Neuron (in vitro differentiated cells): ENCODE measurements at regions not wholly inside any gene's neighbourhood (a gene's known extent, or its start where the extent isn't known, plus 50 kb on each side); places are given as distances from the start of the nearest gene placed in this dataset.
"Not testable (repeated sequence)": the region's sequence is repeated elsewhere in the genome, so short reads cannot be mapped to it uniquely, and the experiment has no call there.

ENCODE experiments used
- H2AFZ ChIP-seq: one replicate; pipeline ENCODE4 v1.6.1; 2013; ENCODE audit warnings: low read depth, mild to moderate bottlenecking, inconsistent platforms, low read length, moderate library complexity
- H3K27me3 ChIP-seq: one replicate; pipeline ENCODE4 v1.6.1; 2013; ENCODE audit warnings: low read length; ENCODE audit not compliant: insufficient read depth
- H3K36me3 ChIP-seq: one replicate; pipeline ENCODE4 v1.6.1; 2013; ENCODE audit warnings: low read length; ENCODE audit not compliant: insufficient read depth
- H3K4me1 ChIP-seq: one replicate; pipeline ENCODE4 v1.6.1; 2013; ENCODE audit warnings: low read length; ENCODE audit not compliant: insufficient read depth
- H3K4me3 ChIP-seq: 2 replicates; pipeline ENCODE4 v1.5.1; 2013; ENCODE audit warnings: mild to moderate bottlenecking, low read length, moderate library complexity
- H3K9me3 ChIP-seq: one replicate; pipeline ENCODE4 v1.6.1; 2013; ENCODE audit warnings: low read length

DNA sequence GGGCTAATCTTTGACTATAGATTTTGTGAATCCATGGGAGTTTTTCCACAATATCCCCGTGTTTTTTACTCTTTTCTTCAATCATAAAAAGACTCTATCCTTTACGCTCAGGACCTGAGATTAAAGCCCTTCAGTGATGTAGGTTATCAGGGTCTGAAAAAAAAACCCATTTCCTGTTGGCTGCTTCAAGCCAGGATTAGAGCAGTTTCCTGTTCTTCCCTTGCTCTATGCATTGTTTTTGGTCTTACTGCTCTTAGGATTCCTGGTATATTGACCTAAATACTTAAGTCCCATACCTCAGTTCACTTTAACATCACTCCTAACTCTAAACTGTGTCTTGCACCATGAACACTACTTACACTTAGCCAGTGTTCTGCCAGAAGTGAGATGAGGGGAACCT, 319.3 kb upstream of the CHD1 start:
- Histone ChIP-seq H3K4me3 (no peak overlapping the region), H3K9me3 (no peaks in the 10 kb centered on the region), H2AFZ (no peak overlapping the region), H3K4me1 (peaks cover 6% of the 10 kb centered on the region), H3K27me3 (no peaks in the 10 kb centered on the region), H3K36me3 (no peaks in the 10 kb centered on the region)

GRCh38 chr5:99247346-99247745, 318.5 kb upstream of the CHD1 start:
- peaks cover 8% of the 10 kb centered on the region for H3K4me1 ChIP-seq
- H3K36me3 ChIP-seq = no peaks in the 10 kb centered on the region
- no peak overlapping the region for H3K4me3 ChIP-seq
- no peaks in the 10 kb centered on the region for H3K9me3 ChIP-seq
- H3K27me3 ChIP-seq = no peaks in the 10 kb centered on the region
- no peak overlapping the region for H2AFZ ChIP-seq

GRCh38 chr5:99243111-99243510, 314.3 kb upstream of the CHD1 start:
- Histone ChIP-seq H3K36me3 (no peaks in the 10 kb centered on the region), H3K27me3 (no peaks in the 10 kb centered on the region), H3K9me3 (no peaks in the 10 kb centered on the region), H3K4me3 (no peak overlapping the region), H2AFZ (peak overlapping the region; percentile 54), H3K4me1 (peaks cover 8% of the 10 kb centered on the region)

DNA sequence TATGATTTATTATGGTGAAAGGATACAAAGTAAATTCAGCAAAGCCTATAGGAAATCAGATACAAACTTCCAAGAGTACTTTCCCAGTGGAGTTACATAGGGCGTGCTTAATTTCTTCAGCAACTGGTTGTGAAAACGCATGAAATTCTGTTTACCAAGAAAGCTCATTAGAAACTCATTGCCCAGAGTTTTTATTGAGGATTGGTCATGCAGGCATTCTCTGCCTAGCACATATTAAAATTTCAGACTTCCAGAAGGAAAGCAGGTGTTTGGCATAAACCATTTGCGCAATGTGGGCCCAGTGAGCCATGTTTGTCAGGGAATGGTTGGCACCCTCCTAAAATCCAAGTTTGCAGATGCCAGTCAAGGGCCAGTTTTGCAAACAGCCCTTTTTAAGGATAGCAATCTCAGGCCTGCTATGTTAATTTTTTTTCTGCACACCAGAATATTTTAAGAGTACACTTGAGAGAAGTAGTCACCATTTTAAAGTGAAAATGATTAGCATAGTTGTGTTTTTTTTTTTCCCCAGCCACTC, 311.1 kb upstream of the CHD1 start:
- H3K27me3 ChIP-seq = no peaks in the 10 kb centered on the region
- no peaks in the 10 kb centered on the region for H3K9me3 ChIP-seq
- H2AFZ ChIP-seq = no peak overlapping the region
- no peak overlapping the region for H3K4me3 ChIP-seq
- H3K4me1 ChIP-seq = peaks cover 8% of the 10 kb centered on the region
- H3K36me3 ChIP-seq = no peaks in the 10 kb centered on the region

GRCh38 chr5:99191206-99191745, 262.5 kb upstream of the CHD1 start:
- H3K27me3 ChIP-seq = no peaks in the 10 kb centered on the region
- no peaks in the 10 kb centered on the region for H3K36me3 ChIP-seq
- H2AFZ ChIP-seq = no peak overlapping the region
- no peaks in the 10 kb centered on the region for H3K9me3 ChIP-seq
- no peak overlapping the region for H3K4me3 ChIP-seq
- H3K4me1 ChIP-seq = peaks cover 15% of the 10 kb centered on the region

- no peak overlapping the region for H3K4me3 ChIP-seq
- no peaks in the 10 kb centered on the region for H3K9me3 ChIP-seq
- no peaks in the 10 kb centered on the region for H3K36me3 ChIP-seq
- peaks cover 15% of the 10 kb centered on the region for H3K4me1 ChIP-seq
- H3K27me3 ChIP-seq = no peaks in the 10 kb centered on the region
- no peak overlapping the region for H2AFZ ChIP-seq
Measured at GRCh38 chr5:99187611-99188010, 258.8 kb upstream of the CHD1 start.

DNA sequence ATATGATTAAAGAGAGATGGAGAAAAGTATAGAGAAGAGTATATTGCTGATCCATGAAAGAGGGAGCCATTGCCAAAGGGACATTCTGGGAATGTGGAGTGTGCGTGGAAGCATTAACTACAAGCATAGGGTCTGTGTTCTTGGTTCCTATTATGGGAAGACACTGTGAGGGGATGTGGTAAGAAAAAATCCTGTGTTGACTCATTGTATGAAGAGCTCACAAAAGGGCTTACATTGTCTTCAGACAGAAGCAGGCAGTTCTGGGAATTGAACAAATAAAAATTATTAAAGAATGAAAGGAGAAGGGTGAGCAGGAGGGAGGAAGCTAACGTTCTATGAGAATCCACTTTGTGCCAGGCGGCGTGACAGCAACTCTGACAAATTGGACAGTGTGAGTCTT, 250.4 kb upstream of the CHD1 start:
- Histone ChIP-seq H3K9me3 (no peaks in the 10 kb centered on the region), H3K36me3 (no peaks in the 10 kb centered on the region), H3K4me3 (no peak overlapping the region), H3K27me3 (no peaks in the 10 kb centered on the region), H2AFZ (peak overlapping the region; percentile 76), H3K4me1 (peaks cover 7% of the 10 kb centered on the region)

GRCh38 chr5:99177796-99178195, 249.0 kb upstream of the CHD1 start:
- H3K27me3 ChIP-seq = no peaks in the 10 kb centered on the region
- H3K9me3 ChIP-seq = no peaks in the 10 kb centered on the region
- H3K4me1 ChIP-seq = peaks cover 7% of the 10 kb centered on the region
- no peaks in the 10 kb centered on the region for H3K36me3 ChIP-seq
- no peak overlapping the region for H3K4me3 ChIP-seq
- no peak overlapping the region for H2AFZ ChIP-seq

- H3K27me3 ChIP-seq = no peaks in the 10 kb centered on the region
- no peak overlapping the region for H3K4me3 ChIP-seq
- no peaks in the 10 kb centered on the region for H3K36me3 ChIP-seq
- no peak overlapping the region for H2AFZ ChIP-seq
- no peaks in the 10 kb centered on the region for H3K9me3 ChIP-seq
- peaks cover 7% of the 10 kb centered on the region for H3K4me1 ChIP-seq
Measured at GRCh38 chr5:99176186-99176585, 247.4 kb upstream of the CHD1 start.

DNA sequence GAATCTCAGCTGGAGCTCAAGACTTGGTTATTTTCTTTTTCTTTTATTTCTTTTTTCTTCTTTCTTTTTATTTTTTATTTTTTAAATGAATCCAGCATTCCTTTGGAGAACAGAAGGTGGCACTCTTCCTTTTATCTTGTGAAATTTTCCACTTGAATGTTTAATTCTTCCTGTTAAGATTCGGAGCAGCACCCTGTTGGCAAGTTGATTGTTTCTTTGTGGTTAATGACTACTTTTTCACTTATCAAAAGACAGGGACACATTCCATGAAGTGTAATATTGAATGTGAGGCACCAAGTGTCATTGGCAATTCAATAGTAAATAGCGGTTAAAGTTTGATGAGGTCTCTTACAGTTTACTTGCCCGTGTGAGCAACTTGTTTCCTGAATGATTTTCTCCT, 240.5 kb upstream of the CHD1 start:
- Histone ChIP-seq H3K4me1 (no peaks in the 10 kb centered on the region), H3K4me3 (no peak overlapping the region), H3K27me3 (no peaks in the 10 kb centered on the region), H3K9me3 (no peaks in the 10 kb centered on the region), H3K36me3 (no peaks in the 10 kb centered on the region), H2AFZ (no peak overlapping the region)

DNA sequence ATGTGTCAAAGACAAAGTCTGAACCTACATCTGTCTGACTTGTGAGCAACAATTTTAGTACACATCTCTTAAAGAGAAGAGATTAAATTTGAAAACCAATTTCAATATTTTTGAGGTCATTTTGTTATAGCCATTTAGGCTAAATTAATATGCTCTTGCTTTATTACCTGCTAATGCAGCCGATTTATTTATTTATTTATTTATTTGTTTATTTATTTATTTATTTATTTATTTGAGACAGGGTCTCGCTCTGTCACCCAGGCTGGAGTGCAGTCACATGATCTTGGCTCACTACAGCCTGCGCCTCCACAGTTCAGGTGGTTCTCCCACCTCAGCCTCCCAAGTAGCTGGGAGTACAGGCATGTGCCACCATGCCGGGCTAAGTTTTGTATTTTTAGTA, 232.7 kb upstream of the CHD1 start:
- H3K36me3 ChIP-seq, H3K4me3 ChIP-seq, H3K4me1 ChIP-seq, H2AFZ ChIP-seq, H3K27me3 ChIP-seq, H3K9me3 ChIP-seq: not testable (repeated sequence)

GRCh38 chr5:99156688-99157087, 227.9 kb upstream of the CHD1 start:
- H3K27me3 ChIP-seq = no peaks in the 10 kb centered on the region

DNA sequence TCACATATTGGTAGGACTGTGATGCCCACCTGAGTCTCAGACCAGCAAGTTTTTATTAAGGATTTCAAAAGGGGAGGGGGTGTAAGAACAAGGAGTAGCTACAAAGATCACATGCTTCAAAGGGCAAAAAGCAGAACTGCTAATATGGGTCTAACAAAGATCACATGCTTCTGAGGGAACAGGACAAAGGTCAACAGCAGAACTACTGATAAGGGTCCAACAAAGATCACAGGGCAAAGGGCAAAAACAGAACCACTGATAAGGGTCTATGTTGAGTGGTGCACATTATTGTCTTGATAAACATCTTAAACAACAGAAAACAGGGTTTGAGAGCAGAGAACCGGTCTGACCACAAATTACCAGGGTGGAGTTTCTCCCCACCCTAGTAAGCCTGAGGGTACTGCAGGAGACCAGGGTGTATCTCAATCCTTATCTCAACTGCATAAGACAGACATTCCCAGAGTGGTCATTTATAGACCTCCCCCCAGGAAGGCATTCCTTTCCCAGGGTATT, 214.5 kb upstream of the CHD1 start:
- not testable (repeated sequence) for H3K9me3 ChIP-seq, H3K27me3 ChIP-seq, H3K4me1 ChIP-seq, H3K4me3 ChIP-seq, H2AFZ ChIP-seq, H3K36me3 ChIP-seq

More at GRCh38 chr5:99156688-99157087, 227.9 kb upstream of the CHD1 start:
- Histone ChIP-seq H3K9me3 (no peaks in the 10 kb centered on the region), H3K36me3 (no peaks in the 10 kb centered on the region), H3K4me1 (no peaks in the 10 kb centered on the region), H3K4me3 (no peak overlapping the region), H2AFZ (no peak overlapping the region)

DNA sequence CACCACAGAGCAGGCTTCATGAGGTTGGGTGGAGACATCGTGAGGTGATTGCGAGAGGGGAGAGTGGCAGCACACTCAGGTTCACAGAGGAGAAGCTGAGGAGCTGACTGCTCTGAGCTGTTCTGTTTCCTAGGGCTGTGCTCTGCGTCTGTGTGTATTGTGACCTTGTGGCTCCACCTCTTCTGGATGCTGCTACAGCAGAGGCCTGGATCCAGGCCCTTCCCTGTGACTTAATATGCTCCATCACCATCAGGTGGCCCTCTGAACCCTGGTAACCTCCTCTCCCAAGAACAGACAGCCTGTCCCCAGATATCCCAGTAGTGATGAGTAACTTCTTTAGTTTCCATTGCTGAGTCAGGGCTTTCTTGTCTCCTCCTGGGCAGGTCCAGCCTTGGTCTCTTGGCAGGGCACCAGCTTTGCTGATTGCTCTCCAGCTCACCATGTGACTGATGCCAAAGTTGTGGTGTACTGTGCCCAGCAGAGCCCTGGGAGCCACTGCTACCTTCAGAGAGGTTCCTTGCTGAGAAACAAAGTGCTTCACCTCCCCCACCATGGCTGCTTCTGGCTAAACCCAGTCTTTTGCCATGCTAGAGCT, 212.8 kb upstream of the CHD1 start:
- H3K9me3 ChIP-seq = peaks cover 4% of the 10 kb centered on the region
- H3K27me3 ChIP-seq = no peaks in the 10 kb centered on the region
- no peaks in the 10 kb centered on the region for H3K36me3 ChIP-seq
- no peak overlapping the region for H2AFZ ChIP-seq
- no peak overlapping the region for H3K4me3 ChIP-seq
- H3K4me1 ChIP-seq = no peaks in the 10 kb centered on the region
